KMS-11 (cell line): ENCODE measurements at regions not wholly inside any gene's neighbourhood (a gene's known extent, or its start where the extent isn't known, plus 50 kb on each side); places are given as distances from the start of the nearest gene placed in this dataset.

Experiments
- H2AFZ ChIP-seq: fragments of 200-600 bp; sonication (generic); 2 replicates; pipeline ENCODE4 v1.6.1; 2016; ENCODE audit warnings: antibody characterized with exemption, mixed run types, low read depth
- H3K27ac ChIP-seq: fragments of 200-600 bp; sonication (generic); 2 replicates; pipeline ENCODE4 v1.6.1; 2016; ENCODE audit warnings: mild to moderate bottlenecking, mixed run types
- H3K27me3 ChIP-seq: fragments of 200-600 bp; sonication (generic); 2 replicates; pipeline ENCODE4 v1.6.1; 2017; ENCODE audit warnings: mild to moderate bottlenecking, low read depth, mixed run types, moderate library complexity; ENCODE audit not compliant: insufficient read depth
- H3K36me3 ChIP-seq: fragments of 200-600 bp; sonication (generic); 2 replicates; pipeline ENCODE4 v1.6.1; 2017; ENCODE audit warnings: mild to moderate bottlenecking, mixed run types; ENCODE audit not compliant: insufficient read depth
- H3K4me1 ChIP-seq: fragments of 200-600 bp; sonication (generic); 2 replicates; pipeline ENCODE4 v1.6.1; 2016; ENCODE audit warnings: mild to moderate bottlenecking, low read depth, mixed run types; ENCODE audit not compliant: poor library complexity, severe bottlenecking
- H3K4me2 ChIP-seq: fragments of 200-600 bp; sonication (generic); 2 replicates; pipeline ENCODE4 v1.7.0; 2016; ENCODE audit warnings: mild to moderate bottlenecking, mixed run types
- H3K4me3 ChIP-seq: fragments of 200-600 bp; sonication (generic); IDR thresholded peaks from 2 replicates; pipeline ENCODE4 v1.6.1; 2017; ENCODE audit warnings: low read depth, low read length, mixed read lengths; ENCODE audit not compliant: insufficient read depth
- H3K79me2 ChIP-seq: fragments of 200-600 bp; sonication (generic); 2 replicates; pipeline ENCODE4 v1.6.1; 2016; ENCODE audit warnings: low read depth, mixed run types; ENCODE audit not compliant: insufficient read depth
- H3K9ac ChIP-seq: fragments of 200-600 bp; sonication (generic); 2 replicates; pipeline ENCODE4 v1.6.1; 2016; ENCODE audit warnings: mild to moderate bottlenecking, mixed run types
- H4K20me1 ChIP-seq: fragments of 200-600 bp; sonication (generic); 2 replicates; pipeline ENCODE4 v1.6.1; 2016; ENCODE audit warnings: mild to moderate bottlenecking, mixed run types; ENCODE audit not compliant: insufficient read depth
- CTCF ChIP-seq: fragments of 200-600 bp; sonication (generic); conservative IDR thresholded peaks from 2 replicates; pipeline ENCODE4 v1.6.1; 2017; ENCODE audit warnings: low read depth, mild to moderate bottlenecking, antibody characterized with exemption, low read length, moderate library complexity, mixed read lengths

DNA sequence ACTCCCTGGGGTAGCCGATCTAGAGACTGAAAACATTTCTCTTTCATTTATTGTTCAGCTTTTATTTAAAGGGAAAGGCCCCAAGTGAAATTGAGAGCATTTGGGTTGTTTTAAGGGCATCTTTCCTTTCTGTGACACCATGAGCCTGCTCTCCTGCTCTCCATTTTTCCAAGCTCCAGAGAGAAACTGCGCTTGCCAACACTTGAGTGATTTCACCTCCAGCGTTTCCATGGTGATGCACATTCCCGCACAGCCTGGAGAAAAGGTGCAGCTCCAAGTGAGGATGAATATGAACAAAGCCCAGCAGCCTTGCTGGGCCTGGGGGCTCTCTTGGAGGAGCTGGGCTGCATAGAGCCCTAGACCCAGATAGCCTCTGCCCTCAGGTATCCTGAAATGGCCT, 159.2 kb upstream of the PPP2R3A start:
- Histone ChIP-seq H3K27me3 (no peaks in the 10 kb centered on the region), H3K4me1 (no peaks in the 10 kb centered on the region), H2AFZ (no peak overlapping the region), H3K27ac (no peak overlapping the region), H3K9ac (no peak overlapping the region), H4K20me1 (no peaks in the 10 kb centered on the region), H3K36me3 (no peaks in the 10 kb centered on the region), H3K4me2 (no peak overlapping the region), H3K79me2 (no peaks in the 10 kb centered on the region), H3K4me3 (no peak overlapping the region)
- no peak for TF ChIP-seq CTCF

DNA sequence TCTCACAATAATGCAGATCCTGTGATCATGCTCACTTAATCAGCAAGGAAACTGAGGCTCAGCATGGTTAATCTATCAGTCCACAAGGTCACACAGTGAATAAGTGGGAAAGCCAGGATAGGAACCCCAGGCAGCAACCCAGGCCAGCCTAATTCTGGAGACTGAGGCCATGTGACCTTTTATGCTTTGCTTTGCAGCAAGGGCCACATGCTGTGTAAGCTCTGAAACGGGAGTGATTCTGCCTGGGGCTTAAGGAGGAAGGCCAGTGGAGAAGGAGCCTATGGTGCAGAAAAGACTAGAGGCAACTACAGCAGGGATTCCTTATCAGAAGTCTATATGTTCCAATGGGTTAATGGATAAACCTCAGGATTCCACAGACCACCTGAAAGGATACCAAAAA, 157.6 kb upstream of the PPP2R3A start:
- no peak overlapping the region for H3K4me3 ChIP-seq
- no peaks in the 10 kb centered on the region for H3K4me1 ChIP-seq
- H2AFZ ChIP-seq = no peak overlapping the region
- H3K27me3 ChIP-seq = no peaks in the 10 kb centered on the region
- no peak overlapping the region for H3K27ac ChIP-seq
- no peak for TF ChIP-seq CTCF
- H4K20me1 ChIP-seq = no peaks in the 10 kb centered on the region
- no peaks in the 10 kb centered on the region for H3K79me2 ChIP-seq
- H3K36me3 ChIP-seq = no peaks in the 10 kb centered on the region
- no peak overlapping the region for H3K4me2 ChIP-seq
- no peak overlapping the region for H3K9ac ChIP-seq

GRCh38 chr3:135809021-135809634, 156.4 kb upstream of the PPP2R3A start:
- no peak overlapping the region for H3K4me3 ChIP-seq
- no peaks in the 10 kb centered on the region for H4K20me1 ChIP-seq
- H3K27me3 ChIP-seq = no peaks in the 10 kb centered on the region
- H2AFZ ChIP-seq = no peak overlapping the region
- TF ChIP-seq CTCF = no peak
- no peak overlapping the region for H3K27ac ChIP-seq
- H3K9ac ChIP-seq = no peak overlapping the region
- H3K4me1 ChIP-seq = no peaks in the 10 kb centered on the region
- H3K36me3 ChIP-seq = no peaks in the 10 kb centered on the region
- no peaks in the 10 kb centered on the region for H3K79me2 ChIP-seq
- no peak overlapping the region for H3K4me2 ChIP-seq

- no peaks in the 10 kb centered on the region for H3K27me3 ChIP-seq
- no peaks in the 10 kb centered on the region for H3K36me3 ChIP-seq
- no peak overlapping the region for H3K4me3 ChIP-seq
- no peaks in the 10 kb centered on the region for H3K79me2 ChIP-seq
- no peak for TF ChIP-seq CTCF
- H2AFZ ChIP-seq = no peak overlapping the region
- no peak overlapping the region for H3K27ac ChIP-seq
- no peak overlapping the region for H3K9ac ChIP-seq
- H4K20me1 ChIP-seq = no peaks in the 10 kb centered on the region
- no peak overlapping the region for H3K4me2 ChIP-seq
- no peaks in the 10 kb centered on the region for H3K4me1 ChIP-seq
Measured at GRCh38 chr3:135811651-135812050, 153.9 kb upstream of the PPP2R3A start.
